HPDE6-E6E7 (cell line): ENCODE measurements at regions not wholly inside any gene's neighbourhood (a gene's known extent, or its start where the extent isn't known, plus 50 kb on each side); places are given as distances from the start of the nearest gene placed in this dataset.
"Not testable (repeated sequence)": the region's sequence is repeated elsewhere in the genome, so short reads cannot be mapped to it uniquely, and the experiment has no call there.

Experiments used
- DNase-seq: peaks from one replicate; pipeline ENCODE4 v3.0.0; 2011; ENCODE audit warnings: missing footprints; ENCODE audit errors: extremely low spot score

- DNase-seq, result no peak
These were observed 482.8 kb upstream of the ZMIZ1 start for GRCh38 chr10:78585952-78586351.

- DNase-seq, result no peak
These were observed 480.5 kb upstream of the ZMIZ1 start for GRCh38 chr10:78588194-78588811.

- DNase-seq, result no peak
These were observed 479.1 kb upstream of the ZMIZ1 start for GRCh38 chr10:78589687-78590086.

- DNase-seq, result no peak
These were observed 477.7 kb upstream of the ZMIZ1 start for GRCh38 chr10:78591066-78591465.

GRCh38 chr10:78594559-78595268 lies 474.1 kb upstream of the ZMIZ1 start:
- DNase-seq, result no peak

GRCh38 chr10:78595269-78595619 lies 473.5 kb upstream of the ZMIZ1 start:
- no peak for DNase-seq

GRCh38 chr10:78596556-78596955 lies 472.2 kb upstream of the ZMIZ1 start:
- DNase-seq, result no peak

- DNase-seq, result no peak
These were observed 470.8 kb upstream of the ZMIZ1 start for GRCh38 chr10:78597796-78598555.

- DNase-seq, result no peak
These were observed 469.5 kb upstream of the ZMIZ1 start for GRCh38 chr10:78599122-78599853.

GRCh38 chr10:78600121-78600665 lies 468.6 kb upstream of the ZMIZ1 start:
- no peak for DNase-seq

GRCh38 chr10:78600740-78601139 lies 468.0 kb upstream of the ZMIZ1 start:
- no peak for DNase-seq

GRCh38 chr10:78602201-78602932 lies 466.4 kb upstream of the ZMIZ1 start:
- no peak for DNase-seq

GRCh38 chr10:78604286-78604685 lies 464.5 kb upstream of the ZMIZ1 start:
- DNase-seq, result no peak

GRCh38 chr10:78604721-78605120 lies 464.0 kb upstream of the ZMIZ1 start:
- no peak for DNase-seq

GRCh38 chr10:78605800-78606350 lies 462.9 kb upstream of the ZMIZ1 start:
- DNase-seq, result no peak

GRCh38 chr10:78606766-78607165 lies 462.0 kb upstream of the ZMIZ1 start:
- not testable (repeated sequence) for DNase-seq

- no peak for DNase-seq
These were observed 458.8 kb upstream of the ZMIZ1 start for GRCh38 chr10:78609976-78610375.

GRCh38 chr10:78613132-78613531 lies 455.6 kb upstream of the ZMIZ1 start:
- no peak for DNase-seq

- no peak for DNase-seq
These were observed 454.5 kb upstream of the ZMIZ1 start for GRCh38 chr10:78614267-78614666.

GRCh38 chr10:78614744-78615143 lies 454.0 kb upstream of the ZMIZ1 start:
- no peak for DNase-seq

- no peak for DNase-seq
These were observed 452.6 kb upstream of the ZMIZ1 start for GRCh38 chr10:78616125-78616695.
